K562 (cell line): ENCODE measurements at regions not wholly inside any gene's neighbourhood (a gene's known extent, or its start where the extent isn't known, plus 50 kb on each side); places are given as distances from the start of the nearest gene placed in this dataset.

ENCODE experiments used
- ATAC-seq: fragments of 200-7000 bp; cut with Tn5 transposase; 3 replicates; pipeline ENCODE4 v1.9.1; 2020; ENCODE audit warnings: moderate library complexity
- BruUV-seq: library from RNA; stranded (reverse); fragments of 400-500 nt; replicated peaks from 2 replicates; lab custom pipeline; 2021; lab: Mats Ljungman, UMichigan
- CTCF ChIA-PET: fragments of 300-600 bp; formaldehyde crosslinking; extraction: SDS; loops from one replicate; lab custom pipeline; 2021; ENCODE audit warnings: low intra/inter-chr PET ratio; lab: Yijun Ruan, JAX
- POLR2A ChIA-PET: fragments of 300-600, 350-650 bp; sonication (Branson Sonifier 250); formaldehyde crosslinking; extraction: SDS; loops from one replicate; lab custom pipeline; 2021; ENCODE audit warnings: antibody characterized with exemption, inconsistent platforms; lab: Yijun Ruan, JAX
- DNase-seq, 4 experiments: peaks; one replicate each; pipeline versions ENCODE4 v3.0.0 to v3.0.0-alpha.2; 2011 to 2018; ENCODE audit warnings: low spot score in 3 of 4, mixed read lengths in 3 of 4; ENCODE audit errors: extremely low read depth in 1 of 4
- FAIRE-seq: peaks from 2 replicates; lab custom pipeline; 2011; peaks lifted over from hg19 to GRCh38; lab: Jason Lieb, UNC
- H2AFZ ChIP-seq: 2 replicates; pipeline ENCODE4 v1.6.0; 2011; ENCODE audit warnings: low read depth, low read length, control low read depth, inconsistent platforms
- H3K27ac ChIP-seq: fragments of 200-600 bp; 3 replicates; pipeline ENCODE4 v1.8.0; 2011; ENCODE audit warnings: low read depth, mild to moderate bottlenecking, control low read depth, inconsistent platforms, low read length, moderate library complexity, mixed read lengths; ENCODE audit errors: extremely low read depth
- H3K27me3 ChIP-seq, 2 experiments: fragments of 300-600 bp in 1 of 2; 2 replicates in 1 of 2; 3 replicates in 1 of 2; pipeline versions ENCODE4 v1.6.0 to v1.8.0; 2011; ENCODE audit warnings: inconsistent platforms in 2 of 2, low read length in 2 of 2, mild to moderate bottlenecking in 1 of 2, mixed read lengths in 1 of 2, moderate library complexity in 1 of 2; ENCODE audit not compliant: control insufficient read depth in 2 of 2, insufficient read depth in 2 of 2
- H3K36me3 ChIP-seq: fragments of 300-600 bp; 3 replicates; pipeline ENCODE4 v1.8.0; 2011; ENCODE audit warnings: mild to moderate bottlenecking, low read length, inconsistent platforms; ENCODE audit not compliant: control insufficient read depth, insufficient read depth
- H3K4me1 ChIP-seq, 2 experiments: fragments of 200-600 bp in 1 of 2; replicated peaks in 1 of 2; 2 replicates in 1 of 2; 3 replicates in 1 of 2; pipeline versions ENCODE4 v1.5.1 to v1.8.0; 2011; ENCODE audit warnings: inconsistent platforms in 2 of 2, low read length in 2 of 2, mild to moderate bottlenecking in 1 of 2, mixed read lengths in 1 of 2, moderate library complexity in 1 of 2; ENCODE audit not compliant: control insufficient read depth in 2 of 2, insufficient read depth in 2 of 2
- H3K4me2 ChIP-seq: 2 replicates; pipeline ENCODE4 v1.6.1; 2011; ENCODE audit warnings: low read length, control low read depth, inconsistent platforms, mixed read lengths; ENCODE audit not compliant: insufficient read depth
- H3K4me3 ChIP-seq: fragments of 200-600 bp; sonication (generic), shearing (Covaris generic); 2 replicates; pipeline ENCODE4 v1.5.1; 2016; ENCODE audit warnings: control low read depth, inconsistent platforms
- H3K79me2 ChIP-seq: fragments of 200-600 bp; 3 replicates; pipeline ENCODE4 v1.8.0; 2011; ENCODE audit warnings: low read length, inconsistent platforms; ENCODE audit not compliant: control insufficient read depth, insufficient read depth
- H3K9ac ChIP-seq, 2 experiments: 2 replicates each; pipeline versions ENCODE4 v1.6.0 to v1.6.1; 2011; ENCODE audit warnings: low read depth in 2 of 2, low read length in 2 of 2, control low read depth in 1 of 2, inconsistent platforms in 1 of 2, mild to moderate bottlenecking in 1 of 2, mixed read lengths in 1 of 2; ENCODE audit not compliant: insufficient read depth in 1 of 2
- H3K9me1 ChIP-seq: one replicate; pipeline ENCODE4 v1.6.0; 2011; ENCODE audit warnings: inconsistent platforms, mild to moderate bottlenecking, low read length, moderate library complexity; ENCODE audit not compliant: control insufficient read depth, insufficient read depth
- H3K9me3 ChIP-seq: replicated peaks from 2 replicates; pipeline ENCODE4 v1.5.1; 2011; ENCODE audit warnings: low read depth, low read length, inconsistent platforms; ENCODE audit not compliant: control insufficient read depth, insufficient read depth
- H4K20me1 ChIP-seq: replicated peaks from 2 replicates; pipeline ENCODE4 v1.6.1; 2011; ENCODE audit warnings: low read length, inconsistent platforms, mixed read lengths; ENCODE audit not compliant: control insufficient read depth, insufficient read depth
- ATF4 ChIP-seq: fragments of 450-650 bp; formaldehyde crosslinking; IDR thresholded peaks from 2 replicates; pipeline ENCODE4 v1.4.0; 2022; ENCODE audit warnings: mild to moderate bottlenecking, moderate library complexity
- BCLAF1 ChIP-seq, 2 experiments: fragments of 450-650 bp in 1 of 2; IDR thresholded peaks; 2 replicates each; pipeline ENCODE4 v1.6.1; 2011 to 2017; ENCODE audit warnings: low read depth in 2 of 2, antibody characterized with exemption in 1 of 2, borderline replicate concordance in 1 of 2, low read length in 1 of 2, mild to moderate bottlenecking in 1 of 2, mixed read lengths in 1 of 2; ENCODE audit not compliant: control insufficient read depth in 1 of 2
- CBFA2T3 ChIP-seq: fragments of 450-650 bp; IDR thresholded peaks from 2 replicates; pipeline ENCODE4 v1.6.1; 2017
- DMBX1 ChIP-seq: fragments of 250-450 bp; sonication (Bioruptor Pico); IDR thresholded peaks from 2 replicates; pipeline ENCODE4 v1.8.0; 2022; ENCODE audit warnings: inconsistent platforms, mild to moderate bottlenecking, moderate library complexity, borderline replicate concordance
- HNRNPL ChIP-seq: fragments of 200-400 bp; formaldehyde crosslinking; IDR thresholded peaks from 2 replicates; pipeline ENCODE4 v1.6.1; 2017; ENCODE audit warnings: low read depth, mild to moderate bottlenecking, low read length
- KAT7 ChIP-seq: sonication (generic); formaldehyde crosslinking; IDR thresholded peaks from 2 replicates; pipeline ENCODE4 v1.8.0; 2022; ENCODE audit warnings: missing genetic modification reagents, mild to moderate bottlenecking, borderline replicate concordance
- MTA1 ChIP-seq: fragments of 450-650 bp; IDR thresholded peaks from 2 replicates; pipeline ENCODE4 v1.6.1; 2017; ENCODE audit warnings: borderline replicate concordance
- POLR2AphosphoS2 ChIP-seq: IDR thresholded peaks from 2 replicates; pipeline ENCODE4 v1.6.1; 2012; ENCODE audit warnings: low read length, improper control_type of control experiment
- TEAD2 ChIP-seq: fragments of 450-650 bp; IDR thresholded peaks from 2 replicates; pipeline ENCODE4 v1.6.1; 2016; ENCODE audit warnings: missing genetic modification characterization, control low read depth, missing compliant biosample characterization
- THRAP3 ChIP-seq: fragments of 450-650 bp; IDR thresholded peaks from 2 replicates; pipeline ENCODE4 v1.6.1; 2016; ENCODE audit warnings: mild to moderate bottlenecking, inconsistent platforms, borderline replicate concordance
- TOE1 ChIP-seq, 2 experiments: fragments of 450-650 bp in 1 of 2; sonication (generic) in 1 of 2; formaldehyde crosslinking in 1 of 2; IDR thresholded peaks; 2 replicates each; pipeline versions ENCODE4 v1.7.1 to v1.8.0; 2016 to 2022; ENCODE audit warnings: borderline replicate concordance in 2 of 2, mild to moderate bottlenecking in 2 of 2, antibody characterized with exemption in 1 of 2, inconsistent platforms in 1 of 2, low read depth in 1 of 2, missing genetic modification reagents in 1 of 2, moderate library complexity in 1 of 2
- ZBTB1 ChIP-seq: sonication (generic); formaldehyde crosslinking; IDR thresholded peaks from 2 replicates; pipeline ENCODE4 v1.8.1; 2023; ENCODE audit warnings: missing genetic modification reagents, low read depth, mild to moderate bottlenecking, borderline replicate concordance
- ZNF212 ChIP-seq: fragments of 450-650 bp; formaldehyde crosslinking; IDR thresholded peaks from 2 replicates; pipeline ENCODE4 v1.4.0; 2020; ENCODE audit warnings: mild to moderate bottlenecking
- ZNF780A ChIP-seq: fragments of 250-450 bp; sonication (Bioruptor Pico); IDR thresholded peaks from 2 replicates; pipeline ENCODE4 v1.5.0; 2021; ENCODE audit warnings: mild to moderate bottlenecking
- WGBS: fragments of 100-300 bp; shearing (Covaris generic); methylation state at CpG from one replicate; pipeline ENCODE4 v1.1.6; 2016; ENCODE audit warnings: low coverage, mixed read lengths; ENCODE audit not compliant: insufficient coverage; ENCODE audit errors: missing lambda C conversion rate; 5-methylcytosine and 5-hydroxymethylcytosine counted together
- in situ Hi-C: fragments of 300-500 bp; cut with MboI; formaldehyde crosslinking; loops from 4 replicates; pipeline ENCODE4 v1.15.0; 2018; ENCODE audit warnings: inconsistent platforms, mixed read lengths
- intact Hi-C: fragments of 100-400 bp; cut with micrococcal nuclease; formaldehyde crosslinking; loops from 2 replicates; pipeline ENCODE4 v1.14.2; 2022
- TF ChIP-seq, protein P1 (sequence below): fragments of 450-650 bp; formaldehyde crosslinking; IDR thresholded peaks from 2 replicates; pipeline ENCODE4 v1.4.0; 2020; ENCODE audit warnings: mild to moderate bottlenecking, moderate library complexity

GRCh38 chr2:142521492-142521891 lies 356.0 kb upstream of the KYNU start (continued):
- TF ChIP-seq DMBX1: no peak
- no peak for TF ChIP-seq BCLAF1 (IDR thresholded peaks at IDR 0.05; ENCODE audit: borderline replicate concordance in 1 of 2, control insufficient read depth in 1 of 2, low read depth in 2 of 2, low read length in 1 of 2)
- no peak for TF ChIP-seq MTA1

- no peak for DNase-seq
- H3K4me1 ChIP-seq: no peaks in the 10 kb centered on the region
- ATAC-seq: no peak
- H3K27ac ChIP-seq: no peak overlapping the region
- H3K27me3 ChIP-seq: no peaks in the 10 kb centered on the region
- H2AFZ ChIP-seq: no peak overlapping the region
- no peak overlapping the region for H3K4me2 ChIP-seq
- WGBS: 0% methylated on average over 2 of the region's 2 CpGs
- no peaks in the 10 kb centered on the region for H3K9me1 ChIP-seq
- no peaks in the 10 kb centered on the region; the same call in 1 of the 2 replicates for H3K9me3 ChIP-seq
- no peak for FAIRE-seq
- intact Hi-C loops: no loop called here
- in situ Hi-C loops: no loop called here
- ChIA-PET CTCF (no interaction called here), POLR2A (no interaction called here)
- H3K4me3 ChIP-seq: no peak overlapping the region
- no TSS peak for BruUV-seq
- H3K79me2 ChIP-seq: no peaks in the 10 kb centered on the region
- H3K36me3 ChIP-seq: no peaks in the 10 kb centered on the region
- no peak overlapping the region for H3K9ac ChIP-seq
- H4K20me1 ChIP-seq: no peaks in the 10 kb centered on the region
- TF ChIP-seq ZBTB1 (CRISPR knock-in tag) (no peak), THRAP3 (no peak), POLR2AphosphoS2 (no peak), TEAD2 (tag) (no peak), TOE1 (IDR thresholded peaks at IDR 0.05; ENCODE audit: borderline replicate concordance) (no peak), TOE1 (CRISPR knock-in tag; IDR thresholded peaks at IDR 0.05; ENCODE audit: borderline replicate concordance, low read depth) (no peak), CBFA2T3 (no peak), HNRNPL (no peak), ATF4 (no peak), KAT7 (CRISPR knock-in tag) (no peak), ZNF212 (CRISPR knock-in tag) (no peak), ZNF780A (CRISPR knock-in tag) (no peak)
- TF ChIP-seq, protein P1, sequence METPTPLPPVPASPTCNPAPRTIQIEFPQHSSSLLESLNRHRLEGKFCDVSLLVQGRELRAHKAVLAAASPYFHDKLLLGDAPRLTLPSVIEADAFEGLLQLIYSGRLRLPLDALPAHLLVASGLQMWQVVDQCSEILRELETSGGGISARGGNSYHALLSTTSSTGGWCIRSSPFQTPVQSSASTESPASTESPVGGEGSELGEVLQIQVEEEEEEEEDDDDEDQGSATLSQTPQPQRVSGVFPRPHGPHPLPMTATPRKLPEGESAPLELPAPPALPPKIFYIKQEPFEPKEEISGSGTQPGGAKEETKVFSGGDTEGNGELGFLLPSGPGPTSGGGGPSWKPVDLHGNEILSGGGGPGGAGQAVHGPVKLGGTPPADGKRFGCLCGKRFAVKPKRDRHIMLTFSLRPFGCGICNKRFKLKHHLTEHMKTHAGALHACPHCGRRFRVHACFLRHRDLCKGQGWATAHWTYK: no peak
Observed at GRCh38 chr2:142515493-142515892, 362.0 kb upstream of the KYNU start.
